ENCODE measurements at regions not wholly inside any gene's neighbourhood (a gene's known extent, or its start where the extent isn't known, plus 50 kb on each side); places are given as distances from the start of the nearest gene placed in this dataset.

DNA sequence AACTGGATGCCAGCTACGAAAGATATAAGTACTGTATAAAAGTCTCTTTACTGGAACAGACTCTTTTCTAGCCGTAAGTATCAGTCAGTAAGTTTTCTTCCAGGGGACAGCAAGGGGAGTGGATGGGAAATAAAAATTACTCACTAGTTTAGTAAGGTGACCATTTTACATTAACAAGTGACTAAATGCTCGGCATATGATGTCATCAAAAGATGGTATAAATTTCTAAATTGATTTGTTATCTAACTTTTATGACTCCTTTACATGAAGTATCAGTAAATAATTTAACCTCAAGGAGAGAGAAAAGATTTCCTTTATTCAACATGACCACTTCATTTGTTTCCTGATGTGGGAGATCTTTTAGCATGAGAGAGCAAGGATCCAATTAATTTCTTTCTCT lies 859.0 kb upstream of the LRRTM1 start:
- Mint-ChIP-seq H3K4me3 (no peak overlapping the region), H3K4me1 (no peaks in the 10 kb centered on the region), H3K36me3 (no peaks in the 10 kb centered on the region), H3K9me3 (peaks cover 6% of the 10 kb centered on the region), H3K27me3 (no peaks in the 10 kb centered on the region), H3K27ac (no peak overlapping the region)
- DNase-seq (no peak), ATAC-seq (ENCODE audit: low read depth) (no peak)
- POLR2A ChIA-PET = no interaction called here

GRCh38 chr2:81158505-81158904 lies 854.0 kb upstream of the LRRTM1 start:
- H3K4me3 Mint-ChIP-seq = no peak overlapping the region
- no peaks in the 10 kb centered on the region for H3K36me3 Mint-ChIP-seq
- DNase-seq = no peak
- ATAC-seq (ENCODE audit: low read depth) = no peak
- POLR2A ChIA-PET = no interaction called here
- H3K27me3 Mint-ChIP-seq = no peaks in the 10 kb centered on the region
- H3K9me3 Mint-ChIP-seq = peaks cover 6% of the 10 kb centered on the region
- H3K27ac Mint-ChIP-seq = no peak overlapping the region
- H3K4me1 Mint-ChIP-seq = no peaks in the 10 kb centered on the region

GRCh38 chr2:81148323-81148722 lies 843.8 kb upstream of the LRRTM1 start:
- no peak for ATAC-seq (ENCODE audit: low read depth)
- Mint-ChIP-seq H3K36me3 (no peaks in the 10 kb centered on the region), H3K4me3 (no peak overlapping the region), H3K4me1 (no peaks in the 10 kb centered on the region), H3K27me3 (no peaks in the 10 kb centered on the region), H3K9me3 (peaks cover 9% of the 10 kb centered on the region), H3K27ac (no peak overlapping the region)
- POLR2A ChIA-PET = no interaction called here
- no peak for DNase-seq

DNA sequence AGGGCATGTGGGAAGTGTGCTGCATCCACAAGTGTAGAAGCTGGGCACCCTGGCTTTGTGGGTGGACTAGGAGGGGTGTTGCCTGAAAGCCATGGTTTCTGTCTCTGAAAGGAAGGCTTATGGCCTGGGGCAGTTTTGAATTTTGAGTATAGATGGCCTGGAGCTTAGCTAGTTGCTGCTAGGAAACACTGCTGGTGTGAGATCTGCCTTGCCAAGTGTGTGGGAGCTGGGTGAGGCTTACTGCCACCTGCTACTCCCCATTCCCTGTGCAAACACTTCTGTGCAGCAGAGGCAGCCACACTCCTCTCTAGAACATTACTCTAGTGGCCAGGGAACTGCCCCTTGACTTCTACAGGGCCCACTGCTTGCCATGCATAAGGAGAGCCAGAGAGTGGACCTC lies 831.7 kb upstream of the LRRTM1 start:
- Mint-ChIP-seq H3K4me3 (no peak overlapping the region), H3K27ac (no peak overlapping the region), H3K9me3 (no peaks in the 10 kb centered on the region), H3K4me1 (no peaks in the 10 kb centered on the region), H3K36me3 (no peaks in the 10 kb centered on the region), H3K27me3 (no peaks in the 10 kb centered on the region)
- POLR2A ChIA-PET = no interaction called here
- no peak for DNase-seq
- no peak for ATAC-seq (ENCODE audit: low read depth)

DNA sequence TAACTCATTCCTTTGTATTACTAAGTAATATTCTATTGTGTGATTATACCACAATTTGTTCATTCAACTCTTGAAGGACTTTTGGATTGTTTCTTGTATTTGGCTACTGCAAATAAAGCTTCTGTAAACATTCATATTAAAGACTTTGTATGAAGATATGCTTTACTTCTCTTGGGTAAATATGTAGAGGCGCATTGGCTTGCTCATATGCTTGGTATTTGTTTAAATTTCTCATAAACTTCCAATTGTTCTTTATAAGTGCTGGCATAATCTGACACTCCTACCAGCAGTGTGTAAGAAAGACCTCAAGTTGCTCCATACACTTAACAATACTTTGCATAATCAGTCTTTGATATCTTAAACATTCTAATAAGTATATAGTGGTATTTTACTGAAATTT lies 792.8 kb upstream of the LRRTM1 start:
- H3K27me3 Mint-ChIP-seq = no peaks in the 10 kb centered on the region
- DNase-seq = no peak

DNA sequence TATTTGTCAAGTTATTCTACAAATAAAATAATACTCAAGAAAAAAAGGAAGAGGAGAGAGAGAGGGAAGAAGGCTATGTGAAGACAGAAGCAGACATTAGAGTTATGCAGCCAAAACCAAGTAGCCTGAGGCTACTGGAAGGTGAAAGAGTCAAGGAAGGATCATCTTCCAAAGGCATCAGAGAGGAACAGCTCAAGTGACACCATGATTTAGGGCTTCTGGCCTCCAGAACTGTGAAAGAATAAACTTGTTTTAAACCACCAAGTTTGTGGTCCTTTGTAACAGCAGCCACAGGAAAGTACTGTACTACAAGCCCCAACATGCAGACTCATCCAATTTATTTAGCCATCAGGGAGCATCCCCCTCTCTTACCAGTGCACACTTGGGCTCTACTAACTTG lies 788.5 kb upstream of the LRRTM1 start:
- H3K27ac Mint-ChIP-seq = no peak overlapping the region
- DNase-seq (no peak), ATAC-seq (ENCODE audit: low read depth) (no peak)
- peaks cover 7% of the 10 kb centered on the region for H3K9me3 Mint-ChIP-seq
- no peaks in the 10 kb centered on the region for H3K36me3 Mint-ChIP-seq
- POLR2A ChIA-PET = no interaction called here
- H3K4me3 Mint-ChIP-seq = no peak overlapping the region
- no peaks in the 10 kb centered on the region for H3K27me3 Mint-ChIP-seq
- no peaks in the 10 kb centered on the region for H3K4me1 Mint-ChIP-seq

More for the DNA sequence above, 792.8 kb upstream of the LRRTM1 start:
- no peaks in the 10 kb centered on the region for H3K4me1 Mint-ChIP-seq
- no peak overlapping the region for H3K27ac Mint-ChIP-seq
- POLR2A ChIA-PET = no interaction called here
- ATAC-seq (ENCODE audit: low read depth) = no peak
- H3K4me3 Mint-ChIP-seq = no peak overlapping the region
- peaks cover 2% of the 10 kb centered on the region for H3K9me3 Mint-ChIP-seq
- no peaks in the 10 kb centered on the region for H3K36me3 Mint-ChIP-seq

GRCh38 chr2:81087646-81088045 lies 783.1 kb upstream of the LRRTM1 start:
- H3K4me1 Mint-ChIP-seq = no peaks in the 10 kb centered on the region
- ATAC-seq (ENCODE audit: low read depth) = no peak
- POLR2A ChIA-PET = no interaction called here
- peaks cover 10% of the 10 kb centered on the region for H3K9me3 Mint-ChIP-seq
- H3K4me3 Mint-ChIP-seq = no peak overlapping the region
- DNase-seq = no peak
- H3K27me3 Mint-ChIP-seq = no peaks in the 10 kb centered on the region
- no peak overlapping the region for H3K27ac Mint-ChIP-seq
- no peaks in the 10 kb centered on the region for H3K36me3 Mint-ChIP-seq

DNA sequence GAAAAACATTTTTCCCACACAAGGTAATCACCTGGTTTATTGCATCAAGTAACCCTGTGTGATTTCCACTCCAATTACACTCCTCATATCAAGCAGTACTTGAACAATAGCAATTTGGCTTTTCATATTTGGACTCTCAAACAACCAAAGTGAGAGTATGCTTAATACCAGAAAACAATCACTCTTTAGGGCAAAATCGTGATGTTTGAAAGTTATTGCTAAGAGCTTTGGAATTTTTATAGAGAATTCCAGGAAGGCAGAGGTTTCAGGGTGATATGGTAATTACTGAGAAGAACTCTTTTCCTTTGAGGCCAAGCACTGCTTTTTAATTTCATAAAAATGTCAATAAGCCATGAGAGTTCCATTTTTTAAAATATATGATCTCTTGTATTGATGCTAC lies 779.5 kb upstream of the LRRTM1 start:
- DNase-seq (no peak), ATAC-seq (ENCODE audit: low read depth) (no peak)
- H3K27me3 Mint-ChIP-seq = no peaks in the 10 kb centered on the region
- H3K4me3 Mint-ChIP-seq = no peak overlapping the region
- no peaks in the 10 kb centered on the region for H3K36me3 Mint-ChIP-seq
- no peak overlapping the region for H3K27ac Mint-ChIP-seq
- H3K4me1 Mint-ChIP-seq = no peaks in the 10 kb centered on the region
- H3K9me3 Mint-ChIP-seq = peaks cover 9% of the 10 kb centered on the region
- POLR2A ChIA-PET = no interaction called here

DNA sequence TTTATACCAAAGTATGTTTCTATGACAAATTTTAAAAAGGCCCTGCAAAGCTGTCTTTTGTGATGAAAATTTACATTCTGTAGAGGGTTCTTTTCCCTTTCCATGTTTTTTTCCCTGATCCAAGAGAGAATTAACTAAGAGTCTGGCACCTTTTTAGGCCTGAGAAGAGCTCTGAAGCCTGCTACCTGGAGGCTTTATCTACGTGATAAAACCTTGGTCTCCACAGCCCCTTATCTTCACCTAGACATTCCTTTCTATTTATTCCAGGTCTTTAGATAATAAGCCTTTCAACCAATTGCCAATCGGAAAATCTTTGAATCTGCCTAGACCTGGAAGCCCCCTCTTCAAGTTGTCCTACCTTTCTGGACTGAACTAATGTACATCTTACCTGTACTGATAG lies 774.1 kb upstream of the LRRTM1 start:
- no peak for ATAC-seq (ENCODE audit: low read depth)
- peaks cover 4% of the 10 kb centered on the region for H3K9me3 Mint-ChIP-seq
- no peaks in the 10 kb centered on the region for H3K4me1 Mint-ChIP-seq
- no peak overlapping the region for H3K4me3 Mint-ChIP-seq
- DNase-seq = no peak
- no peaks in the 10 kb centered on the region for H3K27me3 Mint-ChIP-seq
- no peaks in the 10 kb centered on the region for H3K36me3 Mint-ChIP-seq
- H3K27ac Mint-ChIP-seq = no peak overlapping the region
- POLR2A ChIA-PET = no interaction called here

- Mint-ChIP-seq H3K4me1 (no peaks in the 10 kb centered on the region), H3K9me3 (peaks cover 4% of the 10 kb centered on the region), H3K27ac (no peak overlapping the region), H3K4me3 (no peak overlapping the region), H3K27me3 (no peaks in the 10 kb centered on the region), H3K36me3 (no peaks in the 10 kb centered on the region)
- ATAC-seq (ENCODE audit: low read depth) = no peak
- POLR2A ChIA-PET = no interaction called here
- DNase-seq = no peak
Observed at GRCh38 chr2:81078102-81078501, 773.5 kb upstream of the LRRTM1 start.

- no peak for ATAC-seq (ENCODE audit: low read depth)
- H3K4me3 Mint-ChIP-seq = no peak overlapping the region
- H3K4me1 Mint-ChIP-seq = no peaks in the 10 kb centered on the region
- no peak overlapping the region for H3K27ac Mint-ChIP-seq
- H3K36me3 Mint-ChIP-seq = no peaks in the 10 kb centered on the region
- POLR2A ChIA-PET = no interaction called here
- no peaks in the 10 kb centered on the region for H3K27me3 Mint-ChIP-seq
- DNase-seq = no peak
- peaks cover 4% of the 10 kb centered on the region for H3K9me3 Mint-ChIP-seq
Observed at GRCh38 chr2:81077396-81077795, 772.8 kb upstream of the LRRTM1 start.

DNA sequence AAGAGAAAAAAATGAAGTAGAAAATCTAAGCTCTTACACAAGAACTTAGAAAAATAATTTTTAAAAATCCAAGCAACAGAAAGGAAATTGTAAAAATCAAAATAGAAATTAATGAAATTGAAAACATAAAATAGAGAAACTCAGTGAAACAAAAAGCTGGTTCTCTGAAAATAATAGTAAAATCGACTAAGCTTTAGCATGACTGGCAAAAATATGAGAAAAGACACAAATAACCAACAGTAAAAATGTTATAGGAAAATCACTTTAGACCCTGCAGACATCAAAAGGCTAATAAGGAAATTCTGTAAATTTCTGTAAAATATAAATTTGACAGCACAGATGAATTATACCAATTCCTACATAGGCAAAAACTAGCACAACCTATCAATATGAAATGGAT lies 768.9 kb upstream of the LRRTM1 start:
- DNase-seq (no peak), ATAC-seq (ENCODE audit: low read depth) (no peak)
- no peaks in the 10 kb centered on the region for H3K4me1 Mint-ChIP-seq
- no peaks in the 10 kb centered on the region for H3K36me3 Mint-ChIP-seq
- peaks cover 5% of the 10 kb centered on the region for H3K9me3 Mint-ChIP-seq
- no peaks in the 10 kb centered on the region for H3K27me3 Mint-ChIP-seq
- H3K27ac Mint-ChIP-seq = no peak overlapping the region
- no peak overlapping the region for H3K4me3 Mint-ChIP-seq
- POLR2A ChIA-PET = no interaction called here

- Mint-ChIP-seq H3K27me3 (no peaks in the 10 kb centered on the region), H3K27ac (no peak overlapping the region), H3K4me3 (no peak overlapping the region), H3K4me1 (no peaks in the 10 kb centered on the region), H3K36me3 (no peaks in the 10 kb centered on the region), H3K9me3 (peaks cover 9% of the 10 kb centered on the region)
- ATAC-seq (ENCODE audit: low read depth) = no peak
- POLR2A ChIA-PET = no interaction called here
- no peak for DNase-seq
Observed at GRCh38 chr2:81068144-81068543, 763.6 kb upstream of the LRRTM1 start.

GRCh38 chr2:81061016-81061415 lies 756.5 kb upstream of the LRRTM1 start:
- POLR2A ChIA-PET = no interaction called here
- Mint-ChIP-seq H3K27ac (no peak overlapping the region), H3K36me3 (no peaks in the 10 kb centered on the region), H3K4me3 (no peak overlapping the region), H3K9me3 (peaks cover 9% of the 10 kb centered on the region), H3K4me1 (no peaks in the 10 kb centered on the region), H3K27me3 (no peaks in the 10 kb centered on the region)
- DNase-seq (no peak), ATAC-seq (ENCODE audit: low read depth) (no peak)

DNA sequence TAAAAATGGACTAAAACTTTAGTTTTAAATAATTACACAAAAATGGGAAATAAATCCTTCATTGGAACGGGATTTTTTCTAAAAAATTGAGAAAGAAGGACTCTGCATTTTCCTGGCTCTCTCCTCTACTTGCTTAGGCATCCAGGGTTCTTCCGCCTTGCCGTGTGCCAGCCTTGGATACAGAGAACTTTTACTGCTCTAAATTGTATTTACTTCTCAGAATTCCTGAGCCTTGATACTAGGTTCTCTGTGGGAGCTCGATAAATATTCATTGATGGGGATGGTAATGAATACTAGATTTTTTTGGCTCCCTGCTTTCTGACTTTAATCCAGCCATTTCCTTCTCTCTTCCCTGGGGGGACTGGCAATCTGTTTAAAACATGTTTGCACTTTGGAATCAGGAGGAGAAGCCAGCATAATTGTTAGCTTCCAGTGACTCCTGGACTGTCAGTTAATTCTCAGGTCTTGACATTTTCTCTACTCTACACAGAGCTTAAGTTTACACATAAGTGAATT lies 746.1 kb upstream of the LRRTM1 start:
- no peak for ATAC-seq (ENCODE audit: low read depth)
- Mint-ChIP-seq H3K9me3 (peaks cover 10% of the 10 kb centered on the region), H3K27me3 (no peaks in the 10 kb centered on the region), H3K27ac (no peak overlapping the region), H3K36me3 (no peaks in the 10 kb centered on the region), H3K4me3 (no peak overlapping the region), H3K4me1 (no peaks in the 10 kb centered on the region)
- DNase-seq = no peak
- POLR2A ChIA-PET = no interaction called here

Measured in activated naive CD8-positive, alpha-beta T cell treated with anti-CD3 and anti-CD28 coated beads, Interleukin-2, amount 10 ng/mL, durations not matched to agents 7 days and 5 days (primary cell).